WTC11 (cell line): ENCODE measurements at regions not wholly inside any gene's neighbourhood (a gene's known extent, or its start where the extent isn't known, plus 50 kb on each side); places are given as distances from the start of the nearest gene placed in this dataset.

Experiments used
- IRF2 ChIP-seq: sonication (generic); formaldehyde crosslinking; IDR thresholded peaks from 2 replicates; pipeline ENCODE4 v1.8.0; 2022; ENCODE audit warnings: low read depth, missing genetic modification reagents, borderline replicate concordance
- JUN ChIP-seq: sonication (generic); formaldehyde crosslinking; IDR thresholded peaks from 2 replicates; pipeline ENCODE4 v1.8.0; 2023; ENCODE audit warnings: mild to moderate bottlenecking, missing genetic modification reagents
- NR1H2 ChIP-seq: sonication (generic); formaldehyde crosslinking; IDR thresholded peaks from 2 replicates; pipeline ENCODE4 v1.9.0; 2021; ENCODE audit warnings: mild to moderate bottlenecking, moderate library complexity, missing genetic modification reagents
- TCF7 ChIP-seq: sonication (generic); formaldehyde crosslinking; IDR thresholded peaks from 2 replicates; pipeline ENCODE4 v1.8.0; 2022; ENCODE audit warnings: mild to moderate bottlenecking, low read depth, missing genetic modification reagents, moderate library complexity
- ZNF317 ChIP-seq: sonication (generic); formaldehyde crosslinking; IDR thresholded peaks from 2 replicates; pipeline ENCODE4 v1.8.1; 2023; ENCODE audit warnings: low read depth, mild to moderate bottlenecking, moderate library complexity, missing genetic modification reagents, borderline replicate concordance
- TF ChIP-seq, protein P1 (sequence below): fragments of 200-600 bp; IDR thresholded peaks from 2 replicates; pipeline ENCODE4 v1.8.0; 2022; ENCODE audit warnings: antibody characterized with exemption
- TF ChIP-seq, protein P2 (sequence below): sonication (generic); formaldehyde crosslinking; IDR thresholded peaks from 2 replicates; pipeline ENCODE4 v1.8.1; 2023; ENCODE audit warnings: mild to moderate bottlenecking, missing genetic modification reagents, moderate library complexity

DNA sequence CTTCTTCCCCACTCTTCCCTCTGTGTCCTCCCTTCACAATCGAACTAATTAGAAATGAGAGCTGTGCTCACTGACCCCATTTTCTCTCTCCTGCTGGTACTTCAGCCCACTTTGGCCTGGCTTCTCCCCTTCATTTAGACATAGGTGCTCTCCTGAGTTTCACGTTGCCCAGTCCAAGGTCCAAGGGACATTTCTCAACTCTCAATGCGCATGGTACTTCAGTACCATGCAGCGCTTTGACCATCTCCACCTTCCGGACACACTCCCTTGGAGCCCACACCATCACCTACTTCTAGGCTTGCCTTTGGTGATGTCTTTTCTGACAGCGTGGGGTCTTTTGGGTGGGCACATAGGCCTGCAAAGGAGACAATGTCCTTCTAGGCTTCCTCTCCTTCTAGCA lies 99.7 kb downstream of the ABHD5 start:
- TF ChIP-seq, protein P1, sequence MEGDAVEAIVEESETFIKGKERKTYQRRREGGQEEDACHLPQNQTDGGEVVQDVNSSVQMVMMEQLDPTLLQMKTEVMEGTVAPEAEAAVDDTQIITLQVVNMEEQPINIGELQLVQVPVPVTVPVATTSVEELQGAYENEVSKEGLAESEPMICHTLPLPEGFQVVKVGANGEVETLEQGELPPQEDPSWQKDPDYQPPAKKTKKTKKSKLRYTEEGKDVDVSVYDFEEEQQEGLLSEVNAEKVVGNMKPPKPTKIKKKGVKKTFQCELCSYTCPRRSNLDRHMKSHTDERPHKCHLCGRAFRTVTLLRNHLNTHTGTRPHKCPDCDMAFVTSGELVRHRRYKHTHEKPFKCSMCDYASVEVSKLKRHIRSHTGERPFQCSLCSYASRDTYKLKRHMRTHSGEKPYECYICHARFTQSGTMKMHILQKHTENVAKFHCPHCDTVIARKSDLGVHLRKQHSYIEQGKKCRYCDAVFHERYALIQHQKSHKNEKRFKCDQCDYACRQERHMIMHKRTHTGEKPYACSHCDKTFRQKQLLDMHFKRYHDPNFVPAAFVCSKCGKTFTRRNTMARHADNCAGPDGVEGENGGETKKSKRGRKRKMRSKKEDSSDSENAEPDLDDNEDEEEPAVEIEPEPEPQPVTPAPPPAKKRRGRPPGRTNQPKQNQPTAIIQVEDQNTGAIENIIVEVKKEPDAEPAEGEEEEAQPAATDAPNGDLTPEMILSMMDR = no peak
- no peak for TF ChIP-seq TCF7 (CRISPR knock-in tag)
- TF ChIP-seq ZNF317 = no peak
- TF ChIP-seq NR1H2 (CRISPR knock-in tag) = no peak
- TF ChIP-seq, protein P2, sequence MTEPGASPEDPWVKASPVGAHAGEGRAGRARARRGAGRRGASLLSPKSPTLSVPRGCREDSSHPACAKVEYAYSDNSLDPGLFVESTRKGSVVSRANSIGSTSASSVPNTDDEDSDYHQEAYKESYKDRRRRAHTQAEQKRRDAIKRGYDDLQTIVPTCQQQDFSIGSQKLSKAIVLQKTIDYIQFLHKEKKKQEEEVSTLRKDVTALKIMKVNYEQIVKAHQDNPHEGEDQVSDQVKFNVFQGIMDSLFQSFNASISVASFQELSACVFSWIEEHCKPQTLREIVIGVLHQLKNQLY = no peak
- TF ChIP-seq IRF2 (CRISPR knock-in tag) = no peak
- TF ChIP-seq JUN (CRISPR knock-in tag) = no peak
